ENCODE measurements at regions not wholly inside any gene's neighbourhood (a gene's known extent, or its start where the extent isn't known, plus 50 kb on each side); places are given as distances from the start of the nearest gene placed in this dataset.

GRCh38 chr12:125606312-125606711 lies 541.1 kb downstream of the AACS start:
- Histone ChIP-seq H3K4me3 (no peak overlapping the region), H3K36me3 (no peaks in the 10 kb centered on the region), H3K27ac (no peak overlapping the region), H3K9me3 (no peaks in the 10 kb centered on the region), H3K4me1 (no peaks in the 10 kb centered on the region), H3K27me3 (no peaks in the 10 kb centered on the region)
- TF ChIP-seq POLR2A (IDR thresholded peaks at IDR 0.05) (no peak), CTCF (IDR thresholded peaks at IDR 0.05) (no peak)
- intact Hi-C loops (cut with DNase I), result no loop called here
- WGBS (ENCODE audit: insufficient coverage, low coverage, low lambda C conversion rate, missing lambda C conversion rate), result 75% methylated on average over 3 of the region's 5 CpGs
- no peak for DNase-seq
- no peak for ATAC-seq

GRCh38 chr12:125610292-125610691 lies 545.1 kb downstream of the AACS start:
- no peak overlapping the region for H3K27ac ChIP-seq
- no peaks in the 10 kb centered on the region for H3K27me3 ChIP-seq
- H3K9me3 ChIP-seq, result no peaks in the 10 kb centered on the region
- intact Hi-C loops (cut with DNase I), result no loop called here
- no peak for ATAC-seq
- H3K36me3 ChIP-seq, result no peaks in the 10 kb centered on the region
- WGBS (ENCODE audit: insufficient coverage, low coverage, low lambda C conversion rate, missing lambda C conversion rate), result 66% methylated on average over 5 of the region's 5 CpGs
- DNase-seq, result no peak
- H3K4me3 ChIP-seq, result no peak overlapping the region
- TF ChIP-seq POLR2A (IDR thresholded peaks at IDR 0.05) (no peak), CTCF (IDR thresholded peaks at IDR 0.05) (no peak)
- H3K4me1 ChIP-seq, result no peaks in the 10 kb centered on the region

GRCh38 chr12:125610971-125611370 lies 545.7 kb downstream of the AACS start:
- no peaks in the 10 kb centered on the region for H3K27me3 ChIP-seq
- H3K9me3 ChIP-seq, result no peaks in the 10 kb centered on the region
- H3K27ac ChIP-seq, result no peak overlapping the region
- intact Hi-C loops (cut with DNase I), result no loop called here
- H3K36me3 ChIP-seq, result no peaks in the 10 kb centered on the region
- ATAC-seq, result no peak
- no peak overlapping the region for H3K4me3 ChIP-seq
- DNase-seq, result no peak
- TF ChIP-seq CTCF (IDR thresholded peaks at IDR 0.05) (no peak), POLR2A (IDR thresholded peaks at IDR 0.05) (no peak)
- WGBS (ENCODE audit: insufficient coverage, low coverage, low lambda C conversion rate, missing lambda C conversion rate), result 51% methylated on average over 2 of the region's 2 CpGs
- H3K4me1 ChIP-seq, result no peaks in the 10 kb centered on the region

GRCh38 chr12:125614058-125614457 lies 548.8 kb downstream of the AACS start:
- 78% methylated on average over 1 of the region's 1 CpG for WGBS (ENCODE audit: insufficient coverage, low coverage, low lambda C conversion rate, missing lambda C conversion rate)
- no peak for ATAC-seq

More at GRCh38 chr12:125614058-125614457, 548.8 kb downstream of the AACS start:
- Histone ChIP-seq H3K4me1 (no peaks in the 10 kb centered on the region), H3K4me3 (no peak overlapping the region), H3K9me3 (no peaks in the 10 kb centered on the region), H3K27ac (no peak overlapping the region), H3K27me3 (no peaks in the 10 kb centered on the region), H3K36me3 (no peaks in the 10 kb centered on the region)
- no peak for DNase-seq
- intact Hi-C loops (cut with DNase I), result no loop called here
- no peak for TF ChIP-seq POLR2A (IDR thresholded peaks at IDR 0.05)
- TF ChIP-seq CTCF (IDR thresholded peaks at IDR 0.05), result no peak
